HuH-7 (cell line): ENCODE measurements at regions not wholly inside any gene's neighbourhood (a gene's known extent, or its start where the extent isn't known, plus 50 kb on each side); places are given as distances from the start of the nearest gene placed in this dataset.

Source experiments
- DNase-seq: peaks from one replicate; pipeline ENCODE4 v3.0.0; 2011; ENCODE audit warnings: low spot score

- no peak for DNase-seq
Observed at GRCh38 chr17:13740686-13741085, 139.0 kb upstream of the HS3ST3A1 start.

GRCh38 chr17:13741744-13742143, 140.0 kb upstream of the HS3ST3A1 start:
- no peak for DNase-seq

- no peak for DNase-seq
Observed at GRCh38 chr17:13743906-13744305, 142.2 kb upstream of the HS3ST3A1 start.

GRCh38 chr17:13746404-13746803, 144.7 kb upstream of the HS3ST3A1 start:
- DNase-seq: no peak

- no peak for DNase-seq
Observed at GRCh38 chr17:13749166-13749890, 147.6 kb upstream of the HS3ST3A1 start.

- no peak for DNase-seq
Observed at GRCh38 chr17:13749891-13750235, 148.1 kb upstream of the HS3ST3A1 start.

GRCh38 chr17:13750816-13751793, 149.4 kb upstream of the HS3ST3A1 start:
- peak; percentile 15 for DNase-seq

GRCh38 chr17:13753154-13753553, 151.4 kb upstream of the HS3ST3A1 start:
- DNase-seq: no peak

- DNase-seq: no peak
Observed at GRCh38 chr17:13753771-13754170, 152.0 kb upstream of the HS3ST3A1 start.

- no peak for DNase-seq
Observed at GRCh38 chr17:13755851-13756250, 154.1 kb upstream of the HS3ST3A1 start.

- DNase-seq: no peak
Observed at GRCh38 chr17:13756763-13757162, 155.0 kb upstream of the HS3ST3A1 start.

- DNase-seq: no peak
Observed at GRCh38 chr17:13757871-13758270, 156.1 kb upstream of the HS3ST3A1 start.

- DNase-seq: no peak
Observed at GRCh38 chr17:13759518-13760335, 158.0 kb upstream of the HS3ST3A1 start.

GRCh38 chr17:13761038-13761603, 159.4 kb upstream of the HS3ST3A1 start:
- DNase-seq: no peak

- DNase-seq: no peak
Observed at GRCh38 chr17:13765701-13766100, 164.0 kb upstream of the HS3ST3A1 start.

- no peak for DNase-seq
Observed at GRCh38 chr17:13770702-13771101, 169.0 kb upstream of the HS3ST3A1 start.

- DNase-seq: no peak
Observed at GRCh38 chr17:13775450-13775849, 173.7 kb upstream of the HS3ST3A1 start.

- DNase-seq: no peak
Observed at GRCh38 chr17:13776027-13776551, 174.4 kb upstream of the HS3ST3A1 start.

GRCh38 chr17:13777003-13777402, 175.3 kb upstream of the HS3ST3A1 start:
- DNase-seq: no peak

- DNase-seq: no peak
Observed at GRCh38 chr17:13784434-13785095, 182.8 kb upstream of the HS3ST3A1 start.

- no peak for DNase-seq
Observed at GRCh38 chr17:13785981-13786598, 184.4 kb upstream of the HS3ST3A1 start.
